SK-N-MC (cell line): ENCODE measurements at regions not wholly inside any gene's neighbourhood (a gene's known extent, or its start where the extent isn't known, plus 50 kb on each side); places are given as distances from the start of the nearest gene placed in this dataset.
"Not testable (repeated sequence)": the region's sequence is repeated elsewhere in the genome, so short reads cannot be mapped to it uniquely, and the experiment has no call there.

Experiments used
- EZH2 ChIP-seq: fragments of 200-600 bp; sonication (generic); IDR thresholded peaks from one replicate; pipeline ENCODE4 v1.6.1; 2017; ENCODE audit warnings: antibody characterized with exemption
- FOXP2 ChIP-seq: optimal IDR thresholded peaks from 2 replicates; pipeline ENCODE3; 2011; ENCODE audit warnings: mild to moderate bottlenecking, moderate library complexity; ENCODE audit not compliant: insufficient read depth; ENCODE audit errors: extremely low read length, control extremely low read depth
- POLR2AphosphoS5 ChIP-seq: IDR thresholded peaks from 2 replicates; pipeline ENCODE4 v1.6.1; 2012; ENCODE audit warnings: mild to moderate bottlenecking, low read depth, low read length, borderline replicate concordance

DNA sequence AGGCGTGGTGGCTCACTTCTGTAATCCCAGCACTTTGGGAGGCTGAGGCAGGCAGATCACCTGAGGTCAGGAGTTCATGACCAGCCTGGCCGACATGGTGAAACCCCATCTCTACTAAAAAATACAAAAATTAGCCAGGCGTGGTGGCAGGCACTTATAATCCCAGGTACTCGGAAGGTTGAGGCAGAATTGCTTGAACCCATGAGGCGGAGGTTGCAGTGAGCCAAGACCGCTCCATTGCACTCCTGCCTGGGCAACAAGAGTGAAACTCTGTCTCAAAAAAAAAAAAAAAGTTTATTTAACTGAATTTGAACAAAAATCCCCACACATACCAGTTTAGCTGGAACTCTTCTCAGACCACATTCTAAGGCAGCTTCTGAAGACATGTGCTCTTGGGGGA is 51.8 kb upstream of the HABP2 start:
- TF ChIP-seq EZH2, POLR2AphosphoS5, FOXP2: not testable (repeated sequence)
